OCI-M2 (cell line): ENCODE measurements at regions not wholly inside any gene's neighbourhood (a gene's known extent, or its start where the extent isn't known, plus 50 kb on each side); places are given as distances from the start of the nearest gene placed in this dataset.

Experiments
- DNase-seq: peaks from one replicate; lab custom pipeline; 2025; ENCODE audit not compliant: unreplicated experiment; lab: John Stamatoyannopoulos, UW

DNA sequence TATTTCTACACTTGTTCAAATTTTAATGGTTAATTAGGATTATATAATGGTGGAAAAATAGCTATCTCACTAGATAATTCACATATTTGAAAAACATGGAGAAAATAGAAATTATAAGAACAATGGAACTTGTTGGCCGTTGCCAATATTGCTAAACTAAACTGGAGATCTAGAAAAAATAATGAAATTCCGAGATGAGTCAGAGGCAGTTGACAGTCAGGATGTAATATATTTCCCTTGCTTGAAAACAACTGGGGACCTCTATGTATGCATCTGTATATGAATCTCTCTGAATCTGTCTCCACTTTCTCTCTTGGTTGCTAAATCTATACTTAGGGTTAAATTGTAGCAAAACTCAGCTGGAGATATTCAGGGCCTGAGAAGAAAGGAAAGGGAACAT lies 1108.2 kb upstream of the GJE1 start:
- no peak for DNase-seq

DNA sequence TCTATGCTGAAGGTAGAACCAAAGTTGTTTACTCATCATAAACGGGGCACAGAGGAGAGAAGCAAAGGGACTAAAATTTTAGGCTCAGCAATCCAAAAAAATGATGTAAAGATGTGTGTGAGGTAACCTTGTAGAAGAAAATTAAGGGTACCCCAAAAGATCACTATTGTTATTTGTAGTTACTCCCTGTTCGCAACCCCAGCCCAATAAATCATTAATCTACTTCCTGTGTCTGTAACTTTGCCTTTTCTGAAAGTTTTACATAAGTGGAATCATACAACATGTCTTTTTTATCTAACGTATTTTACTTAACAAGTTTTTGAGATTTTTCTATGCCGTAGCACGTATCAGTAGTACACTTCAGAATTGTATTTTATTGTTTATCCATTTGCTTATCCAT lies 1114.8 kb upstream of the GJE1 start:
- no peak for DNase-seq

DNA sequence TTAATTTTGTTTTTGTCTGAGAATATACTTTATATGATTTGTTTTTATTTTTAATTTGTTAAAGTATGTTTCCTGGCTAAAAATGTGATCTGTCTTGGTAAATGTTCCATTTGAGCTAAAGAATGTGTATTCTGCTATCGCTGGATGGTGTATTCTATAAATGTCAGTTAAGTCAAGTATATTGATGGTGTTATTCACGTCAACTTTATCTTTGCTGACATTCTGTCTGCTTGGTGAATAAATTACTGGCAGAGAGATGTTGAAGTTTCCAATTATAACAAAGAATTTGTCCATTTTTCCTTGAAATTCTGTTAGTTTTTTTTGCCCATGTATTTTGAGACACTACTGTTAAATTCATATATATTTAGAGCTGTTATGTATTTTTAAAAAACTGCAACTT lies 1131.8 kb upstream of the GJE1 start:
- DNase-seq, result no peak

DNA sequence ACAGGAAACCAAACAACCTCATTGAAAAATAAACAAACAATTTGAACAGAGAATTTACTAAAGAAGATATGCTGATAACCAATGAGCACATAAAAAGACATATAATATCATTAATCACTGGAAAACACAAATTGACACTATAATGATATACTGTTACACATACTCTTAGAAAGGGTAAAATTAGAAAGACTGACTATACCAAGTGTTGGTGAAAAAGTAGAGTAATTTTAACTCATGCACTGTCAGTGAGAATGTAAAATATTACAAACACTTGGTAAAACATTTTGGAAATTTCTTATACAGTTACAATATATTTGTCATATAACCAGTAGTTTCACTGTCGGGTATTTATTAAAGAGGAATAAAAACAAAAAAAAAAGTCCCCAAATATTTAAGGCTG lies 1139.2 kb upstream of the GJE1 start:
- no peak for DNase-seq

DNA sequence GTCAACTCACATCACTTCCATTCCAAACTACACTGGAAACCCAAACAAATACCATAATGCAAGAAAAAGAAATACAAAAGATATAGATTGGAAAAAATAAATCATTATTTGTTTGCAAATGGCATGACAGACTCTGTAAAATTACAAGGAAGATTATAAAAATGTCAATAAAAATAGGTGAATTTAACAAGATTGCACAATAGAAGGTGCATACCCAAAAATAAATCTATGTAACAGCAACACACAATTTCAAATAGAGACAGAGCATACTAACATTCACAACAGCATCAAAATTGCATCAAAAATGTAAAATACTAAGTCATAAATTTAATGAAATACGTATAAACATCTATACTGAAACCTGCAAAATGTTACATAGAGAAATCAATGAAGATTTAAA lies 1140.0 kb upstream of the GJE1 start:
- DNase-seq, result no peak

DNA sequence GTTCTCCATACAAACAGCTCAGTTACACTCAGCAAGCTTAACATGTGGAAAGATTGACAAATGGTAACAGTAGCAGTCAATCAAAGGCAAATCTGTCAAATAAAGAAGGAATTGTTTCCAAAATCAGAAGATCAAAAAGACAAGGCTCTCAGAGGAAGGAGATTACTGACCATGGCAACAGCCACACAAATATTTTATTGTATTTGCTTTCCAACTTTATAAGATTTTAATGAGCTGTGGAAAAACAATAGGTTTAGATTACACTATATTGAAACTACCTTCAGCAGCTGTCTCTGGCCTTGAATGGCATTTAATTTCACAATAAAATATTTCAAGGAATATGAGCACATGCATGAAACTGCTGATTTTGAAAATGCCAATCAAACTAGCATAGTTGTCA lies 1143.9 kb upstream of the GJE1 start:
- no peak for DNase-seq

DNA sequence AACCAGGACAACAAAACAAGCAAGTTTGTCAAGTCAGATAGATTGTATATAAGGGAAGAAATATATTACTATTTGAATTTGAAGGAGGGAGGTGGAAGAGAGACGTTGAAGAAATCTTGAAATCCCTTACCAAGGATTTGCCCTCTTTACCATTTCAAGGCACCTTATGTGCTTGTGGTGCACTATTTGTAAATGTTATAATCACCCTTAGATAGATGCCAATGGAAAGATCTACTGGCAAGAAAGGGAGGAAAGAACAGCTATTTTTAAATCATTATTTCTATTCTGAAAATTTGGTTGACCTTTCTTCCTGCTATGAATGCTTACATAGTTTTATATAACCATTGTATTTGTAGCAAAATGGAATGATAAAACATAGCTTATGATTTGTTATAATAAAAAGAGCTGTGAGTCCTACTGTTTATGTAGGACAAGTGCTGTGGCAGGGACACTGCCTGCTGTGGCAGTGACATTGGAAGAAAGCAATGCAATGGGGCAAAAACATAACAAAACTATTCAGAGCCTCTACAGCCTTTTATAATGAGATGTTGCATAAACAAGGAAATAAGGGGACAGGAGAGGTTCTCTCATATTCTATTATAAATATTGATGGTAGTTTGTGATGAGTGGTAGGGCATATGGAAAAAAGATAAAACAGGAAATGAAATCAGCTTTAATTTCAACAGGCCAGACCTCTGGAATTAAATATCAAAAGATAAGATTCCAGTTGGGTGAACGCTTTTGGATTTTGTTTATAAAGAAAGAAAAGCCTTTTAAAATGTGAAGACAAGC lies 1145.2 kb upstream of the GJE1 start:
- no peak for DNase-seq

DNA sequence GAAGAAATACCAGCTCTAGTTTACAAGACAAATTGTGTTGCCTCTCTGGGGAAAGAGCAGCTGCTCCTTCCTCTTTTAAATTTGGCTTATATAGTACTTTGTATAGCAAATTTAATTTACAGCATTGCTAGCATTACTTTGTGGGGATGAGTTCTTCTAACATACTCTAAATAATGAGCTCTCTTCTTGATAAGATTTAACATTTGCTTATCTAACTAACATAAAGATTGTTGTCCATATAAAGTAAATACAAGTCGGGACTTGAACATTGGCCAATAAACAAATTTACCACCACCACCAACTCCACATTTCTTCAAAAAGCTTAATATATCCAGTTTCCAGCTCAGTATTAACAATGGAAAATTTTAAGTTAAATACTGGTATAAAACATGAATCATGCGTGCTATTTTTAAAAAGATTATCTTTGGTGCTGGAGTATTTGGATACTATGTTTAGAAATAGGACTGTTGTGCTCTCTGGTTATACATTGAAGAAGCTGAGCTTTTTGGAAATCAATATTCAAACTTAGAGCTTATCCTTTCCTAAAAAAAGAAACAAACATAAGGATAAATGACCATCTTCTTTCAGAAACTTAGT lies 1146.9 kb upstream of the GJE1 start:
- DNase-seq, result no peak

DNA sequence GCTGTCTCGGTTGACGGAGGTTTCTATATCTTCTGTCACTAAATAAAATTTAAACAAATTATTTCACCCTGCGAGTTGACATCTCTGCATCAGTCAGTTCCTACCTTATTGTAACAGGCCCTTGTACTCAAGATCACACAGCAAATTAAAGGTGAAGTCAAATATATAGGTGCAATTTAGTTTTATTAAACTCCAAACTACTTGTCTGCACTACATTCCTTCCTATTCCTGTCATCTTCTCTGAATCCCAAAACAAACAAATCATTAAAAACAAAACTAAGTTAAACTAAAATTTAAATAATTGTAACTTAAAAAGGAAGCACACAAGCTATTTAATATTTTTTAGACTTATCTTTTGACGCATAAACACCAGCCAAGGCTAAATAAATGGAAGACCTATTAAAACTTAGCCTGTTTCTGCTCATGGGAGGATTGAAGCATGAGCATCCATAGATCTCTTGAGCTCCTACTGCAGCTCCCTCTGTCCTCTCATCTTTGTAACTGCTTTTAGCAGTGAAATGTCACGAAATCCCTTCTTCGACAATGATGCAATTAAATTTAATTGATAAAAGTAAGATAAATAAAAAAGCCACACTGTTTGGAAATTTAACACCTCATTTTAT lies 1152.3 kb upstream of the GJE1 start:
- DNase-seq, result no peak

DNA sequence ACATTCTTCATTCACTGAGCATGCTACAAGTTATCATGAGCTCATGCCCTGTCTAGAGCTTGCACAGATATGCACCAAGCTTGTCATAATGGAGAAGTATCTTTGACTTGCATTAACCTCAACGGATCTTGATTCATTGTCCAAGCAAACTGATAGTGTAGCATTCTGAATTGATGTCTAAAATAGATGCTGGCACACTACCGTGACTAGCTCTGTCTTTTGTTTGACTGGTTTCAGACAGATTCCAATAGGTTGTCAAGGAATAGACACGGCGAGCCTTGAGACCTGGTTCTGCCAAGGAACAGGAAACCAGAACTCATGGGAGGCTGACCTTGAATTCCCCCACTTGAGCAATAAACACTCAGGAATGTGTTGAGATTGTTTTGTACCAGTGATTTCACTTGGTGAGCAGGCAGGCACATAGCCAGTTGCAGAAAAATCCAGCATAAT lies 1153.1 kb upstream of the GJE1 start:
- DNase-seq, result no peak

DNA sequence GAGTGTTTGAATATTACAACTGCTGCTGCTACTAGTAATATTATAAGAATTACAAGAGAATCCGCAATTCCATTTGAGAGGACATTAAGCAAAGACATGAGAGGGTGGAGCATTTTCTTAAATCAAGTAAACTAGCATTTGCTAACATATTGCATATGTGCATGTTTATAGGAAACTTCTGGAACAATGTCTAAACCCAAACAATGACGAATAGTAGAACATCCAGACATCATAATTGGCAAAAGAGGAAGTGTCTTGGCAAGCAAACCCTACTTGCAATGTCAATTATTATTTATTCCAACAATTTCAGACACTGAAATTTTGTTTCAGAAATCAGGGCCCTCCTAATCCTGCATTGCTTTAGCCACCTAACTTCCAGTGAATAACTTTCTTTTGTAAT lies 1155.3 kb upstream of the GJE1 start:
- no peak for DNase-seq

DNA sequence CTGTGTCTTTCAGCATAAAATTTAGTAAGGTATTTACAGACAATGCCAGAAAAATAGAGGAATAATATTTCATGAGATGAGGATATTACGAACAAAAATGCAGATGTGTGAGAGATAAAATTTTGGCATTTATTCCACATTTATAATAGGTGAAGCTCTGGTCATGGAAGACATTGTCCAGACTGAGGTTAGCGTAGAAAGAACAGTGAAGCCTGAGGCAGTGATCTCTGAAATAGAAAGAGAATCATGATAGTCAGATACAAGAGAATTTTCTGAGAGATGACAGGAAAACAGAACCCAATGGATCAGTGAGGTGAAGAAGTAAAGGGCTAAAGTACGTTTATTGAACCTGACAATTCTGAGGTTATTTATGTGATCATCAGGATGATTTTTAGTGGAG lies 1155.9 kb upstream of the GJE1 start:
- no peak for DNase-seq

DNA sequence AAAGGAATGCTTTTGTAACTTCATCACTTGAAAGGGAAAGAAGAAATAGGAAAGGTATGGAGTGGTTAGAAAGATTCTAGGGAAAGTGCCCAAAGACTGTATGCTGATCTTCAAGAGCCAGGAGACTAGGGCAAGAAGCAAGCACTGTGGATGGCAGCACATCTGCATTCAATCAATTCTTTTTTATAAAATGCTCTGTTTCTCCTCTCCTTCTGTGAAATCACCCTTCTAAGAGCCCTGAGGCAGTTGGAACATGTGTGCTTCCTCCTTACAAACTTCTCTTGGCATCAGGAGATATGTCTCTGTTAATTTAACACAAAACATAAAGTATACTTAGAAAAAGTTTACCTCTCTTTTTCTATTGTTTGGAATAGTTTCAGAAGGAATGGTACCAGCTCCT lies 1162.2 kb upstream of the GJE1 start:
- no peak for DNase-seq

DNA sequence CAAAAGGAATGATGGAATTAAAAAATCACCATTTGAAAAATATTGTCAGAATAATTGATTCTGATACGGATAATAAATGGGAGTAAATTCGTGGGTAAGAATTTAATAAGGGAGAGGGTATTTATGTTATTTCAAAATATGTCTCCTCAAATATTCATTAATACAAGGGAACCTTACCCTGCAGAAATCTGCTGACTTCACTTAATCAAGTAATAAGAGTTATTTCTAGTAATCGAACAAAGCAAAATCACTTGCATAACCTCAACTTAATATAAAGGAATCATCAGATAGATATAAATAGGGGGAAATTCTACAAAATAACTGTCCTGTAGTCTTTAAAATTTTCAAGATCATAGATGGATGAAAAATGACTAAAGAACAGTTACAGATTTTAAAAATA lies 1164.7 kb upstream of the GJE1 start:
- DNase-seq, result no peak

DNA sequence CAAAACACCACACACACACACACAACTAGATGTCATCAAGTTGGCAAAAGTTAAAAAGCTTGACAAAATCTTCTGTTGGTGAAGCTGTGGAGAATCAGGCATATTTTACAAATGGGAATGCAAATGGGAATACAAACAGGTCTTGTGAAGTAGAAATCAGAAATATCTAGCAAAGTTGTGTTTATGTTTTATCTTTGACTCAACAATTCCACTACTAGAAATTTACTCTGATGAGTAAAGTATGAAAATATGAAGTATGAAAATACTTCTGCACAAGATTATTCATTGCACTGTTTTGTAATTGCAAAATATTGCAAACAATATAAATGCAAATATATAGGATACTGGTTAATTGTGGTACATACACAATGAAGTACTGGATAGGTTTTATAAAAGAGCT lies 1166.0 kb upstream of the GJE1 start:
- no peak for DNase-seq

DNA sequence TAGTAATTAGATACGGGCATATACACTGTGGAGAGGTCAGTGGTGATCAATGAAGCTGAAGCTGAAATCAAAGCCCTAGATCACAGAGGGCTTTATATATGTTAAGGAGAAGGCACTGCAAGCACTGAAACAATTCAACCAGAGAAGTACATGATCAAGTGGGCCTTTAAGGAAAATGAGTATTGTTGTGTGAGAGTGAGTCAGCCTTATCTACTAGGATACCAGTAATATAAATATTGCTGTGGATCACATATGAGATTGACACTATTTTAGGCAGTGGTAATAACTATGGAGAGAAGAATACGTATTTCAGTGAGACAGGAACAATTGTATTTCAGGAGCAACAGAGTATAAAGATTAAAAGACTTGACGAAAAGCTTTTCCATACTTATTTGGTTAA lies 1172.2 kb upstream of the GJE1 start:
- no peak for DNase-seq

DNA sequence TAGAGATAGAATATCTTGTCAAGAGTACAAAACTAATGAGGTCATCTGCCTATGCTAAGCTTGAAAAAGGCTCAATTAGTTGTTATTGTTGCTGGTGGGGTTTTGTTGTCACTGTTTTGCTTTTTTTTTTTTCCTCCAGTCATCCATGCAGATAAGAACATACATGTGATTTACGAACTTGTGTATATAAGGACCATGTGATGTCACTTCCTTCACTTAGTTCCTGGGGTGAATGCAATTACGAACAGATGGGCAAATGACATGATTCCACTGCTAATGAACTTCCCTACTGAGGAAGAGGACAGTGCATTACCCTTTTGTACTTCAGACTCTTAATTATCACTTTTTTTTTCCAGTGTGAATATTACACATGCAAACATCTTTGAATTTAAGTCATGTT lies 1175.3 kb upstream of the GJE1 start:
- no peak for DNase-seq

DNA sequence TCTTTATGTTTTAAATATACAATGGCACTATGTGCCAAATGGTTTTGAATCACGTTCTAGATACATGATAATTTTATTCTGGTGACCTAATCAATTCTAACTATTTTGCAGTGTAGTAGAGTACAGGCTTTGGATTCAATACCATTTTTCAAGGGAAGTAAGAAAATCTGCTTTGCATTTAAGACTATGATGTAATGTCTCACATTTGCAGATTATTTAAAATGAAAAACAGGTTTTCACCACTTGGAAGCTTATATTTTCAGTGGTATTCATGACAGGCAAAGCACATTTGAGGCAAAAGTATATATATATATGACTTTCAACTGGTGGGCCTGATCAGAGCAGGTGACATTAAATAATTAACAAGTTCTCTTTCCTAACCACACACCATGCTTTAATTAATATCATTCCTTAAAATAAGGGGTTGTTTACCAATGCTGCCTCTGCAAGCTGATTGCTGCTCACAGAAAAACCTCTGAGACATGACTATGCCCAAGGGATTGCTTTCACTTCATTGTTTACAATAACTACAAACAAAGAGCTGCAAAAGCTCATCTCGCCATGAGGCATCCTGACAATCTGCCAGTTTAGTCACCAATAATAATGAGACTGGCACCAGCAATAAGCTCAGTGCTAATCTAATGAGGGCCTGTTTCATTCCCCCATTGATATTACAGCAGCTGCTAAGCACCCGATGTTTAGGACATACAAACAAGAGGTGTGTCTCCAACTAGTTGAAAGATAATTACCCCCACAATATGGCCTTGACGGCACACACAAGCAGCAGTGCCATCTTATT lies 1176.0 kb upstream of the GJE1 start:
- no peak for DNase-seq

DNA sequence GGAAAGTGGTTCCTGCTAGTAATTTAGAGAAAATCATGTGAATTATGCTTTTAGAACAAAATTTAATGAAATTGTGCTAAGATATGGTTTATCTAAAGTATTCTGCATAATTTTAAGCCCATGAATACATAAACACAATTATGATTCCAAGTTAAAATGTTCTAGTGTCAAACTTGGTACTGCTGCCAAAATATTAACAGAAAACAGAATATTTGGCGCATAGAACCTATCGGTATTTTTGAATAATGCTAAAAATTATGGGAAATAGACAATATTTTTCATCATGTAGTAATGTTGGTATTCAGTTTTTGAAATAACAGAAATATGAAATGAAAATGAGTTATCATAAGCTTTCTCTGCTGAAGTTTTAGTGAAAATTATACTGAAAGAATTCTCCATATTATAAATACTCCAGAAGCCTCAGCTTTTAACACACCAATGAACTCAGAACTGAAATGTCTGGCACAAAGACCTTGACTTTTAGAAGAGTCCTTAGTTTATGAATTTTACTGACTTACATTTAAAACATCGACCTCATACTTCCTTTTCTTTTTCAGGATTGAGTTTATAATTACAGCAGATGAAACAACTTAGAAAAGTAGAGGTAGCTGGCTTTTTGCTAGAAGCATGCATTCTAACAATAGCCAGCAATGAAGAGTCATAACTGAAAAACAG lies 1192.3 kb upstream of the GJE1 start:
- DNase-seq, result no peak

DNA sequence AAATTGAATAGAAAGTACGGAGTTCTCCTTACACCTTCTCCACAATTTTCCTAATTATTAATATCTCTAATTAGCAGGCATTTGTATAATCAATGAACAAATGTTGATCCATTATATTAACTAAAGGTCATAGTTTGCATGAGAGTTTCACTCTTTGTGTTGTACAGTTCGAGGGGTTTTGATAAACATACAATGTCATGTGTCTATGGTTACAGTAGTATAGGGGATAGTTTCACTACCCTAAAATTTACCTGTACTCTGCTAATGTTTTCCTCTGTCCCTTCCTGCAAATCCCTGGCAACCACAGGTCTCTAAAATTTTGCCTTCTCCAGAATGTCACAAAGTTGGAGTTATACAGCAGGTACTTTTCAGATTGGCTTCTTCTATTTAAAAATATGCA lies 1199.8 kb upstream of the GJE1 start:
- DNase-seq, result no peak

DNA sequence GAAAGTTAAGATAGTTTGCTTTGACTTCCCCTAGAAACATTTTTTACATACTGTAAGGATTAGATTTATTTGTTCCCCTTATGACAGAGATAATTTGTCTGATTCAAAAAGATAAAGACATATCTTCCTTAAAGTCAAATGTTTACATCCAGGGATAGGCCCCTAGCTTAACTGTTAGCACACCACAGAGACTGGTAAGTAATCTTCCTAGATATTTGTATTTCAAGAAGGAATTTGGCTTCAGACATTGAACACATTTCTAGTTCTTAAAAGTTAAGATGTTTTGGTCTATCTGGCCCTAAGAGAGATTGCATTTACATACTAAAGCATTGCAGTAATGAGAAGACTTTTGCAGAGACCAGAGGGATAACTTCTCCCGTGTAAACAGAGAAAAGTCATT lies 1201.1 kb upstream of the GJE1 start:
- no peak for DNase-seq
